ENCODE measurements at regions not wholly inside any gene's neighbourhood (a gene's known extent, or its start where the extent isn't known, plus 50 kb on each side); places are given as distances from the start of the nearest gene placed in this dataset.

GRCh38 chr14:54294802-54295201 is 102.0 kb upstream of the CDKN3 start:
- TF ChIP-seq POLR2A (IDR thresholded peaks at IDR 0.05) (no peak), CTCF (IDR thresholded peaks at IDR 0.05) (no peak)
